COLO668 (cell line): ENCODE measurements at regions not wholly inside any gene's neighbourhood (a gene's known extent, or its start where the extent isn't known, plus 50 kb on each side); places are given as distances from the start of the nearest gene placed in this dataset.
A peak's percentile ranks its signal among the peaks of the same experiment; 100 is the strongest.
"Not testable (repeated sequence)": the region's sequence is repeated elsewhere in the genome, so short reads cannot be mapped to it uniquely, and the experiment has no call there.

Source experiments
- DNase-seq: peaks from one replicate; lab custom pipeline; 2025; ENCODE audit not compliant: unreplicated experiment; lab: John Stamatoyannopoulos, UW

DNA sequence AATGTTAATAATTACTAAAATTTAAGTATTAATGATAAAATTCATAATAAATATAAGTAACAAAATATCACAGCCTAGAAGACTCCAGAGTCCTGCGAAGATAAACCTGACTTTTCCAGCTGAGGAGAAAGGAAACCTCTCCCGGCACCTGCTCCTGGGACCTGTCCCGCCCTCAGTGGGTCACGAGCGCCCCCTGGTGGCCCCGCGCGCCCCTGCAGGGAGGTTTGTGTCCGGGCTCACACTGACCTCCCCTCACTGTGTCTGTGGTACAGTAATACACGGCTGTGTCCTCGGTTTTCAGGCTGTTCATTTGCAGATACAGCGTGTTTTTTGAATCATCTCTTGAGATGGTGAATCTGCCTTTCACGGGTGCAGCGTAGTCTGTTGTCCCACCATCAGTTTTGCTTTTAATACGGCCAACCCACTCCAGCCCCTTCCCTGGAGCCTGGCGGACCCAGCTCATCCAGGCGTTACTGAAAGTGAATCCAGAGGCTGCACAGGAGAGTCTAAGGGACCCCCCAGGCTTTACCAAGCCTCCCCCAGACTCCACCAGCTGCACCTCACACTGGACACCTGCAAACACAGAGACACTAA is 627.1 kb downstream of the TMEM121 start:
- peak; percentile 77 for DNase-seq

- no peak for DNase-seq
These were observed 636.9 kb downstream of the TMEM121 start for GRCh38 chr14:106163316-106163715.

DNA sequence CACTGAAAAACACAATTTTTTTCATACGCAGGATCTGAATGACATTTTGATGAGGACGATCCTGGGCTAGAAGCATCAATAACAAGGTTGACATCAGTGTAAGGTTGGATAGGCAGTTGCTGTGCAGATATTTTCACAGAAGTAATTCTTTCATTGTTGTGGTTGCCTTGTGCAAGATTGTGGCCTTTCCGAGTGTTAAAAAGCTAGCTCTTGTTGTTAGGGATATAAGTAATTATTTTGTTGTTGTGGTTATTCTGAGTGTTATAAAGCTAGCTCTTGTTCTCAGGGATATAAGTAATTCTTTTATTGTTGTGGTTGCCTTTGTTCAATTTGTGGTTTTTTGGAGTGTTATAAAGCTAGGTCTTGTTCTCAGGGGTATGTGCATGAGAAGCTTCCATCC is 637.4 kb downstream of the TMEM121 start:
- not testable (repeated sequence) for DNase-seq

- no peak for DNase-seq
These were observed 639.8 kb downstream of the TMEM121 start for GRCh38 chr14:106166232-106166631.

GRCh38 chr14:106166650-106167204 is 640.3 kb downstream of the TMEM121 start:
- DNase-seq = no peak

DNA sequence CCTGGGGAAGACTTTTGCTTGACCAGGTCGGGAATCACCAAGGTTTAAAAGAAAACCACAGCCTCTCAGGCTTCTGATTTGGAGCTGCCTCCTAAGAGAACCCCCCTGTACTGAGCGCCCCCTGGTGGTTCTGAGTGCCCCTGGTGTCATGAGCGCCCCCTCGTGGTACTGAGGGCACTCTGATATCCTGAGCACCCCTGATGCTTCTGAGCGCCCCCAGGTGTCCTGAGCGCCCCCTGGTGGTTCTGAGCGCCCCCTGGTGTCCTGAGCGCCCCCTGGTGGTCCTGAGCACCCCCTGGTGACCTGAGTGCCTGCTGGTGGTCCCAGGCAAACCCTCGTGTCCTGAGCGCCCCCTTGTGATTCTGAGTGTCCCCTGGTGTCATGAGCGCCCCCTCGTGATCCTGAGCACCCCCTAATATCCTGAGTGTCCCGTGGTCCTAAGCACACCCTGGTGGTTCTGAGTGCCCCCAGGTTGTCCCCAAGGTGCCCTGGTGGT is 643.8 kb downstream of the TMEM121 start:
- peak; percentile 34 for DNase-seq

DNA sequence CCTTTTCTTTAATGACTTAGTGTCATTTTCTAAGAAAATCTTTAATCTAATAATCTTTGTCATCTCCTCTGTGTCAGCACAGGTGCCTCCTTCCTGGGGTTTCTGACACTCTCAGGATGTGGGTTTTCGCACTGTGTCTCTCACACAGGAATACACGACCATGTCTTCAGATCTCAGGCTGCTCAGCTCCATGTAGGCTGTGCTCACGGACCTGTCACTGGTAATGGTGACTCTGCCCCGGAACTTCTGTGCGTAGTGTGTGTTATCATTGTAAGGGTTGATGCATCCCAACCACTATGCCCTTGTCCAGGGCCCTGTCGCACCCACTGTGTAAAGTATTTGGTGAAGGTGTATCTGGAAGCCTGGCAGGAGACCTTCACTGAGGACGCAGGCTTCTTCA is 647.8 kb downstream of the TMEM121 start:
- DNase-seq = no peak

GRCh38 chr14:106177266-106178246 is 651.2 kb downstream of the TMEM121 start:
- not testable (repeated sequence) for DNase-seq

- DNase-seq = no peak
These were observed 653.4 kb downstream of the TMEM121 start for GRCh38 chr14:106179761-106180160.

DNA sequence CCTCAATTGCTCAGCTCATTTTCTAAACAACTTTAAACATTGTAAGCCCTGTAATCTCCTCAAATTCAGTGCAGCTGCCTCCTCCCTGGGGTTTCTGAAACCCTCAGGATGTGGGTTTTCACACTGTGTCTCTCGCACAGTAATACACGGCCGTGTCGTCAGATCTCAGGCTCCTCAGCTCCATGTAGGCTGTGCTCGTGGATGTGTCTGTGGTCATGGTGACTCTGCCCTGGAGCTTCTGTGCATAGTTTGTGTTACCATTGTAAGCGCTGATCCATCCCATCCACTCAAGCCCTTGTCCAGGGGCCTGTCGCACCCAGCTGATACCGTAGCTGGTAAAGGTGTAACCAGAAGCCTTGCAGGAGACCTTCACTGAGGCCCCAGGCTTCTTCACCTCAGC is 658.4 kb downstream of the TMEM121 start:
- not testable (repeated sequence) for DNase-seq

DNA sequence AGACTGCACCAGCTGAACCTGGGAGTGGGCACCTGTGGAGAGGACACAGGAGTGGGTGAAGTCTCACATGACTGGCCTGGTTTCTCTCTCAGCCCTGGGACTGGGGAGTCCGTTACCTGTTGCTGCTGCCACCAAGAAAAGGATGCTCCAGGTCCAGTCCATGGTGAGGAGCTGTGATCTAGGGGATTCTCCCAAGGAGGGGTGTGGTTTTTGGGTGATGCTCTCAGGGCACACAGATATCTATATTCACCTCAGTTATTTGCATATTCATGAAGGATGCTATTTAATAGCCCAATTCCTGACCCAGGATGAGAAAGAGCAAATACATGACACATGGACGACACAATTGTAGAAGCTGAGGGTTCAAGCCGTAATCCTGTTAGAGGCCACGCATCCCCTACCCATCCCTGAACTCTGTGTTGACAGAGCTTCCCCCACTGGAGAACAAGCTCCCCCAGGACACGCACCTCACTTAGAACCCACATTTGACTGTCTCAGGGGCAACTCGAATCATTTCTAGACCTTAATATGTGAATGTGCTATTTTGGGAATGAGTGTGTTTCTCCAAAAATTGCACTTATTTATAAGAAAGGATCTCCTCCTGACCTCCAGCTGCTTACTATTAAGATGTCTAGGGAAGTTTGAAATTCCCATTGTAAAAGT is 658.9 kb downstream of the TMEM121 start:
- not testable (repeated sequence) for DNase-seq

DNA sequence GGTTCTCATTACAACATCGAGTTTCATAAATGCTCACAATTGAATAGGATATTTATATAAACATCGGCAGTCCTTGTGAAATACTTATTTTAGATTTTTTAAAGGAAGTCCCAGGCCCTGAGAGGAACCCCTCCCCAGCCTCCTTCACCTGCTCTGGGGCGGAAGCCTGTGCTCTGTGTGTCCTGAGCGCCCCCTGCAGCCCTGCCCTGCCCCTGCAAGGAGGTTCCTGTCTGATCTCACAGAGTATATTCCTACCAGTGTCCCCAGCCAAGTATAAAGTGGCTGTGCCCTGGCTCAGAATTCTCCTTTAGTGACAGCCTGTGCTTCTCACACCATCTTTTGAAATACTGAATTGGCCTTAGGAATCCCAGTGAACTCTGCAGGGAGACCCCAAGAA is 659.5 kb downstream of the TMEM121 start:
- DNase-seq = peak; percentile 41

DNA sequence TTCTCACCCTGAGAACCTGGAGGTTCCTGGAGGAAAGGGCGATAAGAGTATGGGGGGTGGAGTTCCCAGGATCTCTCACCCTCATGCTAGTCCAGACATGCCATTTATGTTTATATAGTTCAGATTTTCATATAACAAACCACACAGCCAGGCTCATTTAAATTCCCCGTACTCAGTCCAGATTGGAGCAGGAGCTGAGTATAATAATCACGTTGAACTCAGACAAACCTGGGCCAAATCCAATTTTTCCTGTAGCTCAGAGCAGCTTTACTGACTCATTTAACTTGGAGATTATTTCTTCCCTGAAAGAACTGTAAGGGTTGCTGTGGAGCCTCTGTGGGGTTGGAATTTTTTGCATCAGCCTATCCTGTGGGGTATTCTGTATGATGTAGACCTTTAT is 660.8 kb downstream of the TMEM121 start:
- no peak for DNase-seq

- not testable (repeated sequence) for DNase-seq
These were observed 666.3 kb downstream of the TMEM121 start for GRCh38 chr14:106192701-106193100.

DNA sequence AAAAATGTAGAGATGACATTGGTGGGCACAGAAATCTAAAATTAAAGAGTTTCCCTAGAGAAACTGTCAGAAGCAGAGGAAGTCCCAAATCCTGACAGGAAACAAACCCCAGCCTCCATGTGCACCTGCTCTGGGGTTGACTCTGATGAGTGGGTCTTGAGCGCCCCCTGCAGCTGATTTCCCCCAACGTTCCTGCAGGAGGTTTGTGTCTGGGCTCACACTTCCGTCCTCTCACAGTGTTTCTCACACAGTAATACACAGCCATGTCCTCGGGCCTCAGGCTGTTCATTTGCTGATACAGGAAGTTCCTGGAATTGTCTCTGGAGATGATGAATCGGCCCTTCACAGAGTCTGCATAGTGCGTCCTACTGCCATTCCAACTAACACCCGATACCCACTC is 670.1 kb downstream of the TMEM121 start:
- peak; percentile 61 for DNase-seq

GRCh38 chr14:106197264-106197663 is 670.9 kb downstream of the TMEM121 start:
- DNase-seq = not testable (repeated sequence)

DNA sequence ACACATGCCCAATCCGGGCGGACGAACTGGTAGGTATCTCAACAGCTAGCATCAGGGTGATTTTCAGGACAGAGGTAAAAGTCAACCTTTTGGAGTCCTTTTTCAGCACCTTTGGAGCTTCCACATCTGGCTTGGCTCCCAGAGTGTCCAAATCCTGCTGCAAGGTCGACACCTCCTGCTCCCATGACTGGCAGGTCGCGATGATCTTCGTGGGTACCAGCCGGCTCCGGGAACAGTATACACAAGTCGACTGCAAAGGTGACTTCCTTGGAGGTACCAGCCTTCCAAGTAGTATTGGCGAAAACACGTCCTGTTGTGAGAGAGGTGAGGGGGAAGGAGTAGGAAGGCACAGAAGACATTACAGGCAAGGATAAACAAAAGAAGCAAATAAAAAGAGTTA is 672.7 kb downstream of the TMEM121 start:
- DNase-seq = no peak

- no peak for DNase-seq
These were observed 674.3 kb downstream of the TMEM121 start for GRCh38 chr14:106200541-106201315.

GRCh38 chr14:106201376-106201775 is 675.0 kb downstream of the TMEM121 start:
- DNase-seq = no peak

- DNase-seq = no peak
These were observed 677.1 kb downstream of the TMEM121 start for GRCh38 chr14:106203438-106203837.
